Fibroblast of lung (primary cell): ENCODE measurements at regions not wholly inside any gene's neighbourhood (a gene's known extent, or its start where the extent isn't known, plus 50 kb on each side); places are given as distances from the start of the nearest gene placed in this dataset.

Experiments
- DNase-seq, 2 donors: peaks; one replicate each; pipeline versions ENCODE4 v3.0.0 to v3.0.0-alpha.2; 2010; ENCODE audit warnings: low read depth in 2 of 2
- H2AFZ ChIP-seq: 2 replicates; pipeline ENCODE4 v1.5.1; 2012; ENCODE audit warnings: low read length, control low read depth, inconsistent platforms
- H3K27ac ChIP-seq: 2 replicates; pipeline ENCODE4 v1.5.1; 2011; ENCODE audit warnings: low read length, control low read depth; ENCODE audit not compliant: insufficient read depth
- H3K27me3 ChIP-seq: 2 replicates; pipeline ENCODE4 v1.5.1; 2011; ENCODE audit warnings: mild to moderate bottlenecking, low read length; ENCODE audit not compliant: control insufficient read depth, insufficient read depth
- H3K36me3 ChIP-seq: 2 replicates; pipeline ENCODE4 v1.5.1; 2011; ENCODE audit warnings: low read length; ENCODE audit not compliant: control insufficient read depth, insufficient read depth
- H3K4me1 ChIP-seq: 2 replicates; pipeline ENCODE4 v1.5.1; 2011; ENCODE audit warnings: low read length; ENCODE audit not compliant: control insufficient read depth, insufficient read depth; ENCODE audit errors: extremely low read depth
- H3K4me2 ChIP-seq: 2 replicates; pipeline ENCODE4 v1.5.1; 2011; ENCODE audit warnings: low read length, control low read depth; ENCODE audit not compliant: insufficient read depth; ENCODE audit errors: extremely low read depth
- H3K4me3 ChIP-seq, 4 experiments: fragments of 200-600 bp in 1 of 4; sonication (generic) in 1 of 4; replicated peaks in 1 of 4; 2 replicates each; pipeline ENCODE4 v1.5.1; 2011 to 2016; ENCODE audit warnings: low read length in 4 of 4, low read depth in 3 of 4, mild to moderate bottlenecking in 3 of 4, control low read depth in 2 of 4, inconsistent platforms in 1 of 4, mixed read lengths in 1 of 4; ENCODE audit not compliant: insufficient read depth in 1 of 4; ENCODE audit errors: control extremely low read depth in 1 of 4
- H3K79me2 ChIP-seq: 2 replicates; pipeline ENCODE4 v1.5.1; 2012; ENCODE audit warnings: mild to moderate bottlenecking, low read length, inconsistent platforms; ENCODE audit not compliant: control insufficient read depth, insufficient read depth
- H3K9ac ChIP-seq: 2 replicates; pipeline ENCODE4 v1.5.1; 2011; ENCODE audit warnings: mild to moderate bottlenecking, low read length, control low read depth; ENCODE audit not compliant: insufficient read depth
- H3K9me3 ChIP-seq: 2 replicates; pipeline ENCODE4 v1.5.1; 2012; ENCODE audit warnings: low read depth, low read length; ENCODE audit not compliant: control insufficient read depth, insufficient read depth
- H4K20me1 ChIP-seq: 2 replicates; pipeline ENCODE4 v1.5.1; 2011; ENCODE audit warnings: low read length; ENCODE audit not compliant: control insufficient read depth, insufficient read depth; ENCODE audit errors: extremely low read depth
- CTCF ChIP-seq, 2 donors: IDR thresholded peaks in 1 of 2; conservative IDR thresholded peaks in 1 of 2; 1 replicate in 1 of 2; 2 replicates in 1 of 2; pipeline ENCODE4 v1.5.1; 2011 to 2012; ENCODE audit warnings: low read length in 2 of 2, control low read depth in 1 of 2, inconsistent platforms in 1 of 2, low read depth in 1 of 2, mild to moderate bottlenecking in 1 of 2
- EZH2 ChIP-seq: IDR thresholded peaks from 2 replicates; pipeline ENCODE4 v1.5.1; 2012; ENCODE audit warnings: low read length, control low read depth, mild to moderate bottlenecking; ENCODE audit errors: missing control alignments

GRCh38 chr5:142428036-142428772 lies 103.4 kb upstream of the SPRY4 start:
- no peaks in the 10 kb centered on the region for H4K20me1 ChIP-seq
- no peaks in the 10 kb centered on the region for H3K9me3 ChIP-seq
- no peaks in the 10 kb centered on the region for H3K36me3 ChIP-seq
- H3K27me3 ChIP-seq: no peaks in the 10 kb centered on the region
- no peak overlapping the region for H2AFZ ChIP-seq
- DNase-seq: no peak
- no peak overlapping the region for H3K4me2 ChIP-seq
- no peak for TF ChIP-seq EZH2
- no peak overlapping the region for H3K4me3 ChIP-seq
- no peak overlapping the region for H3K9ac ChIP-seq
- no peaks in the 10 kb centered on the region for H3K79me2 ChIP-seq
- H3K4me1 ChIP-seq: peaks cover 15% of the 10 kb centered on the region
- no peak overlapping the region for H3K27ac ChIP-seq

- H3K4me2 ChIP-seq: no peak overlapping the region
- H3K27me3 ChIP-seq: no peaks in the 10 kb centered on the region
Measured at GRCh38 chr5:142427529-142427928, 102.7 kb upstream of the SPRY4 start.

GRCh38 chr5:142427015-142427364 lies 102.2 kb upstream of the SPRY4 start:
- TF ChIP-seq EZH2 (no peak), CTCF (conservative IDR thresholded peaks at IDR 0.05 in 1 of 2, IDR thresholded peaks at IDR 0.05 in 1 of 2; ENCODE audit: low read depth in 1 of 2, low read length in 2 of 2) (no peak)
- no peaks in the 10 kb centered on the region for H3K27me3 ChIP-seq
- no peak overlapping the region for H3K4me2 ChIP-seq
- peak in 1 of 2 donors; percentile 57 for DNase-seq
- H3K4me3 ChIP-seq: no peak overlapping the region
- no peaks in the 10 kb centered on the region for H3K36me3 ChIP-seq
- H3K79me2 ChIP-seq: no peaks in the 10 kb centered on the region
- H3K9ac ChIP-seq: no peak overlapping the region
- H3K4me1 ChIP-seq: peaks cover 21% of the 10 kb centered on the region
- H2AFZ ChIP-seq: no peak overlapping the region
- H4K20me1 ChIP-seq: no peaks in the 10 kb centered on the region
- H3K9me3 ChIP-seq: no peaks in the 10 kb centered on the region
- H3K27ac ChIP-seq: no peak overlapping the region

More at GRCh38 chr5:142427529-142427928, 102.7 kb upstream of the SPRY4 start:
- TF ChIP-seq EZH2 (no peak), CTCF (conservative IDR thresholded peaks at IDR 0.05 in 1 of 2, IDR thresholded peaks at IDR 0.05 in 1 of 2; ENCODE audit: low read depth in 1 of 2, low read length in 2 of 2) (no peak)
- no peaks in the 10 kb centered on the region for H4K20me1 ChIP-seq
- H3K36me3 ChIP-seq: no peaks in the 10 kb centered on the region
- no peak overlapping the region for H3K4me3 ChIP-seq
- DNase-seq: no peak
- H2AFZ ChIP-seq: no peak overlapping the region
- H3K4me1 ChIP-seq: peaks cover 19% of the 10 kb centered on the region
- H3K9ac ChIP-seq: no peak overlapping the region
- H3K27ac ChIP-seq: no peak overlapping the region
- H3K9me3 ChIP-seq: no peaks in the 10 kb centered on the region
- H3K79me2 ChIP-seq: no peaks in the 10 kb centered on the region
